BE2C (cell line): ENCODE measurements at regions not wholly inside any gene's neighbourhood (a gene's known extent, or its start where the extent isn't known, plus 50 kb on each side); places are given as distances from the start of the nearest gene placed in this dataset.

Experiments used
- DNase-seq: peaks from one replicate; pipeline ENCODE4 v3.0.0-alpha.2; 2020
- H3K27me3 ChIP-seq: fragments of 250-450 bp; sonication (Bioruptor Pico); 2 replicates; pipeline ENCODE4 v1.5.1; 2020; ENCODE audit warnings: mild to moderate bottlenecking
- H3K36me3 ChIP-seq: fragments of 250-450 bp; sonication (Bioruptor Pico); 2 replicates; pipeline ENCODE4 v1.5.1; 2020; ENCODE audit warnings: mild to moderate bottlenecking
- H3K4me1 ChIP-seq: fragments of 250-450 bp; sonication (Bioruptor Pico); 2 replicates; pipeline ENCODE4 v1.5.1; 2020
- H3K4me3 ChIP-seq: 2 replicates; pipeline ENCODE4 v1.5.1; 2011; ENCODE audit warnings: low read depth, low read length
- H3K9me3 ChIP-seq: fragments of 250-450 bp; sonication (Bioruptor Pico); 2 replicates; pipeline ENCODE4 v1.5.1; 2020
- TF ChIP-seq, protein P1 (sequence below): IDR thresholded peaks from 2 replicates; pipeline ENCODE4 v1.5.1; 2012; ENCODE audit warnings: mild to moderate bottlenecking, low read depth, low read length

DNA sequence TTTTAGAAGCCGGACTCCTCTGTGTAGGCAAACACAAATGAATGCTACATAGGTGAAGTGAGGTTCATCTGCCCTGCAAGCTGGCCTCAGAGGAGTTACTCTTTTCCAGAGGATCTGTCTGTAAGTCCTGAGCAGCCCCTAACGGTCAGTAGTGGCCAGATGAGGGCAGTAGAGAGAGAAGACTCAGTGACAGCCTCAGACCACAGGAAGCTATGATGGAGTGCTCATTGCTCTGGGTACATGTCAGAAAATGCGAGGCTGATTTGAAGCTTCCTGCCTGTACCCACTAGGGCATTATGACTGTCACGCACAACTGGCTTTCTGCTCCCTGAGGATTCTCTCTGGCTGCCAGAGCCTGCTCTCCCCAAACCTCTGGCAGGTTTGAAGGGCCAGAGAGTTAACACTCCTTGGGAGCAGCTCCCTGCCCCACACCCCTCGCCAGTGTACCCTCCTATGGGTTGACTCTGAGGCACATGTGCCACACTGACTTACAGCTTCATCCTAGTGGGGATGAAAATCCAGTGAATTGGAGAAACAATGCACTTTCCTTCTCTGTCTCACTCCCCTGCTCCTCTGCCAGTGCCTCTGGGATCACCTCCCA, 141.5 kb downstream of the GABRG2 start:
- no peak overlapping the region for H3K4me3 ChIP-seq
- no peaks in the 10 kb centered on the region for H3K9me3 ChIP-seq
- TF ChIP-seq, protein P1, sequence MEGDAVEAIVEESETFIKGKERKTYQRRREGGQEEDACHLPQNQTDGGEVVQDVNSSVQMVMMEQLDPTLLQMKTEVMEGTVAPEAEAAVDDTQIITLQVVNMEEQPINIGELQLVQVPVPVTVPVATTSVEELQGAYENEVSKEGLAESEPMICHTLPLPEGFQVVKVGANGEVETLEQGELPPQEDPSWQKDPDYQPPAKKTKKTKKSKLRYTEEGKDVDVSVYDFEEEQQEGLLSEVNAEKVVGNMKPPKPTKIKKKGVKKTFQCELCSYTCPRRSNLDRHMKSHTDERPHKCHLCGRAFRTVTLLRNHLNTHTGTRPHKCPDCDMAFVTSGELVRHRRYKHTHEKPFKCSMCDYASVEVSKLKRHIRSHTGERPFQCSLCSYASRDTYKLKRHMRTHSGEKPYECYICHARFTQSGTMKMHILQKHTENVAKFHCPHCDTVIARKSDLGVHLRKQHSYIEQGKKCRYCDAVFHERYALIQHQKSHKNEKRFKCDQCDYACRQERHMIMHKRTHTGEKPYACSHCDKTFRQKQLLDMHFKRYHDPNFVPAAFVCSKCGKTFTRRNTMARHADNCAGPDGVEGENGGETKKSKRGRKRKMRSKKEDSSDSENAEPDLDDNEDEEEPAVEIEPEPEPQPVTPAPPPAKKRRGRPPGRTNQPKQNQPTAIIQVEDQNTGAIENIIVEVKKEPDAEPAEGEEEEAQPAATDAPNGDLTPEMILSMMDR = peak; percentile 94
- H3K27me3 ChIP-seq = no peaks in the 10 kb centered on the region
- DNase-seq = peak; percentile 82
- H3K36me3 ChIP-seq = no peaks in the 10 kb centered on the region
- H3K4me1 ChIP-seq = peaks cover 4% of the 10 kb centered on the region

DNA sequence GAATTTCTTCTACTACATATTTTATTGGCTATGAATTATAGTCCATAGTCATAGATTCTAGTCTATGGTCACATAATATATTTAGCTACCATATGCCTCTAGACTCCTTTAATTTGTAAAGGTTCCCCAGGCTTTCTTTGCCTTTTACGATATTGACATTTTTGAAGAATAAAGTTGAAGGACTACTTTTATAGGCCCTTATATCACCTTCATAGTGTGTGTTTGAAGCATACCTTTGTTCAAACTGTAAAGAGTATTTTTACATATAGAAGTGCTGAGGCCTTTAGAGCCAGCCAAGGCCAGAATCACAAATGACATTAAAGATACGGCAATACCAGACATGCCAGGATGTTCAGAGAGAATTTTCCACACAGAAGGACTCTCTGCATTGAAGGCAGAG, 147.0 kb downstream of the GABRG2 start:
- Histone ChIP-seq H3K36me3 (no peaks in the 10 kb centered on the region), H3K27me3 (no peaks in the 10 kb centered on the region), H3K4me3 (no peak overlapping the region), H3K4me1 (peaks cover under 1% of the 10 kb centered on the region; the same call in 1 of the 2 replicates), H3K9me3 (no peaks in the 10 kb centered on the region)
- DNase-seq = no peak
- TF ChIP-seq, protein P1 = no peak

DNA sequence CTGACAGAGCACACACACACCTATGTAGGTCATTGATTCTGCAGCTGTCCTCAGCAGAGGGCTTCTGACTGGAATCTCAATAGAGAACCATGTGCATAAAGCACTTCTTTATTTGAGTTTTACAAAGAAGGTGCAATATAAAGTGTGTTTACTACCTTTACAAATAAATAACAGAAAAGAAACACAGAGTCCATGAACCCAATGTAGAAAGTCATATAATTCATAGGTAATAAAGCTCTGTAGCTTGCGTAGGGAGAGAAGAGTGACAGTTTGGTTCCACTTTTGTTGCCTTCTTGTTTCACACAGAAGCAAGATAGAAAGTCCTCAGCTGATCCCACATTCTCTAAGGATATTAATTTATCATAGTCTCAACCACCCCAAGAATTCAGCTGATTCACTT, 149.5 kb downstream of the GABRG2 start:
- TF ChIP-seq, protein P1 = no peak
- no peaks in the 10 kb centered on the region for H3K4me1 ChIP-seq
- H3K4me3 ChIP-seq = no peak overlapping the region
- no peak for DNase-seq
- no peaks in the 10 kb centered on the region for H3K36me3 ChIP-seq
- H3K27me3 ChIP-seq = no peaks in the 10 kb centered on the region
- no peaks in the 10 kb centered on the region for H3K9me3 ChIP-seq

DNA sequence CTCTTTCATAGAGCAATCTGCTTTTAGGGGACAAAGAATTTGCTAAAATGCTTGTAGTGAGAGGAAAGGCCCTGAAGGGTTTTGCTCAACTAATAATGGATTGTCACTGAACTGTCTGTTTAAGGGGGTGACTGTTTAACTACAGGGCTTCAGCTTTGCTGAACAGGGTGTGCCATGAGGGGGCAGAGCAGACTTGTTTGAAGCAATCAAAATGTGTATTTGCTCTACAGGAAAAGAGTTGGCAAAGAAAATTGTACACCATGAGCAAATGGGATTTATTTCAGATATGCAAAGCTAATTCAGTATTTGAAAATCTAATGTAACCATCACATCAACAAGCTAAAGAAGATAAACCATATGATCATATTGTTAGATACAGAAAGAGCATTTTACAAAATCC, 154.3 kb downstream of the GABRG2 start:
- DNase-seq = peak; percentile 15
- no peaks in the 10 kb centered on the region for H3K27me3 ChIP-seq
- TF ChIP-seq, protein P1 = peak; percentile 32

DNA sequence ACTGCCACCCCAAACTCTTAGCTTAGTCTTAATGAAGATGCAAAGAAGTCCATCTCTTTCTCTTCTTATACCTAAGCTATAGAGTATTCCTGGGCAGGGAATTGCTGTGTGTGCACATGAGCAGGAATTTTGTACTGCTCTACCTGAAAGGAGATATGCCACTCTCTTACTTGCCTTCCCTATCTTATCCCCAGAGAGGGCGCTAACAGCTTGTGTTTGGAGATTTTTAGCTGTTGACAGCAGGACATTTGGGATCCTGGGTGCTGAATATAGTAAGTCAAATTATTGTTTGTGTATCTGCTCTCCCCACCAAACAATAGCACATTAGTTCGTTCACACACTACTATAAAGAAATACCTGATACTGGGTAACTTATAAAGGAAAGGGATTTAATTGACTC, 159.5 kb downstream of the GABRG2 start:
- Histone ChIP-seq H3K36me3 (no peaks in the 10 kb centered on the region; the same call in 1 of the 2 replicates), H3K9me3 (no peaks in the 10 kb centered on the region), H3K4me1 (no peaks in the 10 kb centered on the region), H3K4me3 (no peak overlapping the region), H3K27me3 (no peaks in the 10 kb centered on the region)
- peak; percentile 16 for DNase-seq
- TF ChIP-seq, protein P1 = peak; percentile 53

More for the DNA sequence above, 154.3 kb downstream of the GABRG2 start:
- H3K9me3 ChIP-seq = no peaks in the 10 kb centered on the region
- H3K36me3 ChIP-seq = no peaks in the 10 kb centered on the region; the same call in 1 of the 2 replicates
- no peak overlapping the region for H3K4me3 ChIP-seq
- no peaks in the 10 kb centered on the region for H3K4me1 ChIP-seq

DNA sequence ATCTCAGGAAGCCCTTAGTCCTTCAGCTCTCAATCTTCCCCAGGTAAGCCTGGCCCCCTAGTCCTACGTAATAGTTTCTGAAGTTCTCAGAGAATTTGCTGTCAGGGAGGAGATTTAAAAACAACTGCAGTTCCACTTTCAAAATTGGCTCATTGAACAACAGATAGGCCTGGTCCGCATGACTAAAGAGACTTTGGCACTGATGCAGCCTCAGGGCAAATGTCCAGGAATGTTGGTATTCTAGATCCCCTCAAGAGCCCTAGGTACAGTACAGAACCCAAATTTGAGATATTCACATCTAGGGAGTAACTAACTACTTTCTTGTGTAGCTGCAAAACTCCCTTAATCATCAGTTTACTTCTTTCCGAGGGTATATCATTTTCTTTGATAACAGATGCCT, 162.8 kb downstream of the GABRG2 start:
- TF ChIP-seq, protein P1 = no peak

More for the DNA sequence above, 162.8 kb downstream of the GABRG2 start:
- no peaks in the 10 kb centered on the region for H3K27me3 ChIP-seq
- no peaks in the 10 kb centered on the region for H3K36me3 ChIP-seq
- no peak for DNase-seq
- H3K9me3 ChIP-seq = no peaks in the 10 kb centered on the region
- no peak overlapping the region for H3K4me3 ChIP-seq
- H3K4me1 ChIP-seq = no peaks in the 10 kb centered on the region
